Right atrium auricular region (tissue), 2 donors: ENCODE measurements at regions not wholly inside any gene's neighbourhood (a gene's known extent, or its start where the extent isn't known, plus 50 kb on each side); places are given as distances from the start of the nearest gene placed in this dataset.

ENCODE experiments used
- DNase-seq: peaks from one replicate; pipeline ENCODE4 v3.0.0-alpha.2; 2019; ENCODE audit warnings: low spot score
- H3K27ac ChIP-seq, 2 donors: fragments of 200-600 bp; sonication (generic); 1 replicate in 1 of 2; 2 replicates in 1 of 2; pipeline ENCODE4 v1.5.1; 2016 to 2019
- H3K27me3 ChIP-seq, 2 donors: fragments of 200-600 bp; sonication (generic); one replicate each; pipeline versions ENCODE4 v1.5.1 to v1.6.0; 2017 to 2019
- H3K36me3 ChIP-seq: fragments of 200-600 bp; sonication (generic); one replicate; pipeline ENCODE4 v1.5.1; 2016
- H3K4me1 ChIP-seq, 2 donors: fragments of 200-600 bp; sonication (generic); one replicate each; pipeline versions ENCODE4 v1.5.1 to v1.6.0; 2017 to 2019
- H3K4me3 ChIP-seq, 2 donors: fragments of 200-600 bp; sonication (generic); 1 replicate in 1 of 2; 2 replicates in 1 of 2; pipeline ENCODE4 v1.5.1; 2017 to 2019; ENCODE audit warnings: mild to moderate bottlenecking in 1 of 2, moderate library complexity in 1 of 2
- H3K9me3 ChIP-seq, 2 donors: fragments of 200-600 bp; sonication (generic); one replicate each; pipeline ENCODE4 v1.5.1; 2019
- TF ChIP-seq, protein P1 (sequence below), 2 donors: fragments of 200-600 bp; sonication (generic); IDR thresholded peaks; one replicate each; pipeline ENCODE4 v1.5.1; 2019; ENCODE audit warnings: antibody characterized with exemption in 2 of 2

DNA sequence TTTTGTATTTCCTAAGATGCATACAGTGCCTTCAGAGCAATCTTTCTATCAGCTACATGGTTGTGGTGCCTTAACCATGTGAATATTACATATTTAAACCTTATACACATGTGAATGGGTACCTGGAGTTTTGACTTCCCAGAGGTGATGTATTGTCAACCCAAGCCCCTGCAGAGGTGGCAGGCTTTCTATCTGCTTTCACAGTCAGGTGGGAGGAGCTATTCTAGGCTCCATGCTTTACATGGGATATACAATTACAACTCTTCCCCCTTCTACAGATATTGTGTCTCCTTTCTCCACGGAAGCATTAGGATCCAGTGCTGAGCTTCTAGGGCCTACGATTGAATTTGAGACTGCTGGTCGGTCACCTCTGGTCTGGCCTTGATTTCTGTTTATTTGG lies 89.8 kb upstream of the TUT7 start:
- no peak for DNase-seq
- Histone ChIP-seq H3K27me3 (no peaks in the 10 kb centered on the region), H3K9me3 (no peaks in the 10 kb centered on the region), H3K36me3 (no peaks in the 10 kb centered on the region), H3K4me1 (no peaks in the 10 kb centered on the region), H3K27ac (no peak overlapping the region), H3K4me3 (no peak overlapping the region)
- TF ChIP-seq, protein P1, sequence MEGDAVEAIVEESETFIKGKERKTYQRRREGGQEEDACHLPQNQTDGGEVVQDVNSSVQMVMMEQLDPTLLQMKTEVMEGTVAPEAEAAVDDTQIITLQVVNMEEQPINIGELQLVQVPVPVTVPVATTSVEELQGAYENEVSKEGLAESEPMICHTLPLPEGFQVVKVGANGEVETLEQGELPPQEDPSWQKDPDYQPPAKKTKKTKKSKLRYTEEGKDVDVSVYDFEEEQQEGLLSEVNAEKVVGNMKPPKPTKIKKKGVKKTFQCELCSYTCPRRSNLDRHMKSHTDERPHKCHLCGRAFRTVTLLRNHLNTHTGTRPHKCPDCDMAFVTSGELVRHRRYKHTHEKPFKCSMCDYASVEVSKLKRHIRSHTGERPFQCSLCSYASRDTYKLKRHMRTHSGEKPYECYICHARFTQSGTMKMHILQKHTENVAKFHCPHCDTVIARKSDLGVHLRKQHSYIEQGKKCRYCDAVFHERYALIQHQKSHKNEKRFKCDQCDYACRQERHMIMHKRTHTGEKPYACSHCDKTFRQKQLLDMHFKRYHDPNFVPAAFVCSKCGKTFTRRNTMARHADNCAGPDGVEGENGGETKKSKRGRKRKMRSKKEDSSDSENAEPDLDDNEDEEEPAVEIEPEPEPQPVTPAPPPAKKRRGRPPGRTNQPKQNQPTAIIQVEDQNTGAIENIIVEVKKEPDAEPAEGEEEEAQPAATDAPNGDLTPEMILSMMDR (IDR thresholded peaks at IDR 0.05): no peak

DNA sequence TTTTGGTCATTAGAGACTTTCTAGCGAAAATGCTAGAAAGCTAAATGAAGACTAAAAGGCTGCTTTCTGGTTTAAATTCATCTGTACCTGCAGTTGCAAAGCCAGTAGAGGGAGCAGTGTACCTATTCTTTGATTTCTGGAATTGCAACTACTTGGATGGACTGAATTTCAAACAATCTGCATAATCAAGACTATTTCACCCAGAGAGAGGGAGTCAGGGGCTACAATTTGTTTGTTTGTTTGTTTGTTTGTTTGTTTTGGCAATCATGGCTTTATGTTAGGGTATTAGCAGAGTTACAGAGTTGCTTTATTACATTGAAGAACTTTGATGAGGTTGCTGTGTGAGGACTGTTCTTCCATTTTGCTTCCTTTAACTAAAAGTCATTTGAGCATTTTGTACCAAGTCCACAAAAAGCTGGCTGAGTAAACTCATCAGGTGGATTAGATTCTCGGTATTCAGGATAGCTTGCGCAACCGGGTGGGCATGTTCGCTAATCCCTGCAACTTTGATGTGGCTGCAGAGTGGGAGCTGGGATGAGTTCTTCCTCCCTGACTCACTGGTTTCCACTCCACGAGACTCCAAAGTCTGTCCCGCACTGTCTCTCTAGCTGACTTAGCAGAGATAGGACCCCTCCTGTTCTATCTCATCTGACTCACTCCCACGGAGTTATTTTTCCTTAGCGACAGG lies 80.0 kb upstream of the TUT7 start:
- no peaks in the 10 kb centered on the region for H3K4me1 ChIP-seq
- H3K36me3 ChIP-seq: no peaks in the 10 kb centered on the region
- H3K27me3 ChIP-seq: no peaks in the 10 kb centered on the region
- peak; percentile 74 for DNase-seq
- no peaks in the 10 kb centered on the region for H3K9me3 ChIP-seq
- peak overlapping the region in 1 of 2 donors; percentile 8 for H3K27ac ChIP-seq
- TF ChIP-seq, protein P1 (IDR thresholded peaks at IDR 0.05): peak; percentile 46 to 78
- no peak overlapping the region for H3K4me3 ChIP-seq

DNA sequence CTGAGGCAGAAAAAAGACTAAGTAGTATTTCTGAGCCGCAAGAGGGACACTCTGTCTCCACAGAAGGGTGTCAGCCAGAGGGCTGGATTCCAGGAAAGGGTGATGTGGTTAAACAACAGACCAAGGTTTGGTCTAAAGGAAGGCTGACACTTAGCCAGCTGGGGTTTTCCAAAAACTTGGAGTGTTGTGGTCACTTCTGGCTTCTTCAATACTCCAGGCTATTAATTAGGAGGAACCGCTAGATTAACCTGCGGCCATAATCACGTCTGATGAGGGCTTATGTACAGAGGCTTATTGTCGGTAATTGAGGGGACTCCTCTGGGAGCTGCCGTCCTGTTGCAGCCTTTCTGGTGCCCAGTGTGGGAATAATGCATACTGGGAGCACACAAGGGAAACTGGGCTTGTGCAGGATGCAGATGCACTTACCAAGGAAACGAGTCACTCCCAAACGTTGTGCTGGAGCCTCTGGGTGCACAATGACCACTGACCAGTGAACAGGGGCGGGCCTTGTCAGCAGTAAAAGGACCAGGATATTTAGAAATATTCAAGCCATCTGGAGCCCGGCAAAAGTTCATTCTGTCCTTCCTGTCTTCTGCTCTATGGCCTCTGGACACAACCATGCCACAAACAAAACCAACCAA lies 70.2 kb upstream of the TUT7 start:
- Histone ChIP-seq H3K9me3 (no peaks in the 10 kb centered on the region), H3K4me3 (no peak overlapping the region), H3K27me3 (no peaks in the 10 kb centered on the region), H3K4me1 (no peaks in the 10 kb centered on the region), H3K36me3 (no peaks in the 10 kb centered on the region), H3K27ac (no peak overlapping the region)
- no peak for DNase-seq
- TF ChIP-seq, protein P1 (IDR thresholded peaks at IDR 0.05): no peak

DNA sequence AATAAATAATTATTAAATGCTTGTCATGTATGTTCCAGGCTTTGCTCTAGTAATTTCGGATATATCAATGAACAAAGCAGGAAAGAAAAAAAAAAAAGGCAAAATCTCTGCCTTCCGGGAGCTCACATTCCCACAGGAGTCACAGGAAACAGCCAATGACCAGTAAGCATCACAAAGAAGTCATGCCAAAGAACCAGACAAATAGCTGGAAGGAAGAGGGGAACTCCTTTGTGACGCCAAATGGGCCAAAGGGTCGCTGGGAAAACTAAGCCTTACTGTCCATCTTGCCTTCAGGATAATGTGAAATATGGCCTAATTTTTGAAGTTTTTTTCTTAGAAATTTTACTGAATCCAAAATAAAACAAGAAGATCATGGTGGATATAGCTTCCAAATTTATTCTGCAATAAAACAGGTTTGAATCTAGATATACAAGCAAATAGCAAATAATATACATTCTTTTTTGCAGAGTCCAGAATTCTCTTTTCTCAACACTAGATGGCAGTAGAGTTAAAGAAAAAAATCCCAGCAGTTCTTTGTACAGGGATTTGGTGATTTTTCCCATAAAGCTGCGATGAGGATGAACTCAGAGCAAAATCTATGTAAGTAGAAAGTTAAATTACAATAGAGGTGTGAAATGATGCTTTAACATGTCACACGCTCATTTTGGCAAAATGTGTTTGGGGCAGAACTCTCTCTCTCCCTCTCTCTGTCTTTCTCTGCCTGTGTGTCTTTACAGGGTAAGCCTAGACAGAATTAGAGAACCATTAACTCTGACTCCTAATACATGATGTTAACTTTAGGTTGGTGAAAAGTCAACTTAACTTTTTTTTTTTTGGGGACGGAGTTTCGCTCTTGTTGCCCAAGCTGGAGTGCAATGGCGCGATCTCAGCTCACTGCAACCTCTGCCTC lies 60.0 kb upstream of the TUT7 start:
- Histone ChIP-seq H3K27ac (no peak overlapping the region), H3K27me3 (no peaks in the 10 kb centered on the region), H3K36me3 (no peaks in the 10 kb centered on the region), H3K9me3 (peaks cover 0 to 8% of the 10 kb centered on the region in 2 donors), H3K4me3 (no peak overlapping the region), H3K4me1 (peaks cover 0 to 6% of the 10 kb centered on the region in 2 donors)
- TF ChIP-seq, protein P1 (IDR thresholded peaks at IDR 0.05): peak; percentile 44 to 82
- no peak for DNase-seq

DNA sequence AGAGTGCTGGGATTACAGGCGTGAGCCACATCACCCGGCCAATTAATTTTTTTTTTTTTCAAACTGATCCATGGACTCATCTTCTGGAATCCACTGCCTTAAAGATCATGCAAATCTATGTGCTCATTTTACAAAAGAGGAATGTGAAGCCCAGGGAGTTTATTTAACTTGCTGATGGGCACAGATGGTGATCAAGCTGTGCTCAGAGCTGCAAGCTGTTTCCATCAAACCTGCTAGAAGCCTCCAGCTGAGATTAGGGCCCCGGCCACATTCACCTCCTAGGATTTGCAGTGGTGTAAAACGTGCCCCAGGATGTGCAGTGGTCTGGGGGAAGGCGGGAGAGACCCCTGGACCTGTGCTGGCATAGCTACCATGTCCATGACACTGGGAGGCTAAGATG lies 56.1 kb upstream of the TUT7 start:
- H3K27ac ChIP-seq: no peak overlapping the region

More for the DNA sequence above, 56.1 kb upstream of the TUT7 start:
- Histone ChIP-seq H3K27me3 (no peaks in the 10 kb centered on the region), H3K36me3 (no peaks in the 10 kb centered on the region), H3K9me3 (peaks cover 0 to 8% of the 10 kb centered on the region in 2 donors), H3K4me3 (no peak overlapping the region), H3K4me1 (peaks cover 0 to 17% of the 10 kb centered on the region in 2 donors)
- no peak for DNase-seq
- TF ChIP-seq, protein P1 (IDR thresholded peaks at IDR 0.05): no peak
